ENCODE measurements at regions not wholly inside any gene's neighbourhood (a gene's known extent, or its start where the extent isn't known, plus 50 kb on each side); places are given as distances from the start of the nearest gene placed in this dataset.

DNA sequence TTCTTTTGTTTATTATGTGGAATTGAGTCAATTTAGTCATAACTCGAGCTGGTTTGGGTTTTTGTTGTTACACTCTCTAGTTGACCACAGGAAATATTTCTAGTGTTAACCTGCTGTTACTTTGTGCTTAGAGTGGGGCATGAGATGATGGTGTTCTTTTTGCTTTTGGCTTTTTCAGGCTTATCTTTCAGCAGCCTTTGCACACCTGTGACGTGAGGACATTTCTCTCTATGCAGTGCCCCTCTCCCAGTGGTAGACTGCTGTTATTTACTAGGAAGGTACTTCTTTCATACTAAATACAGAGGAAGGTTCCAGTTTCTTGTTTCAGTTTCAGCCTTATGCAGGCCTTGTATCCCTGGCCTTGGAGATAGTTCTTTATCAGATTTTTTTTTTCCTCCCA, 766.8 kb upstream of the MAN1A1 start:
- no peaks in the 10 kb centered on the region for H3K4me1 ChIP-seq
- TF ChIP-seq, protein P1, sequence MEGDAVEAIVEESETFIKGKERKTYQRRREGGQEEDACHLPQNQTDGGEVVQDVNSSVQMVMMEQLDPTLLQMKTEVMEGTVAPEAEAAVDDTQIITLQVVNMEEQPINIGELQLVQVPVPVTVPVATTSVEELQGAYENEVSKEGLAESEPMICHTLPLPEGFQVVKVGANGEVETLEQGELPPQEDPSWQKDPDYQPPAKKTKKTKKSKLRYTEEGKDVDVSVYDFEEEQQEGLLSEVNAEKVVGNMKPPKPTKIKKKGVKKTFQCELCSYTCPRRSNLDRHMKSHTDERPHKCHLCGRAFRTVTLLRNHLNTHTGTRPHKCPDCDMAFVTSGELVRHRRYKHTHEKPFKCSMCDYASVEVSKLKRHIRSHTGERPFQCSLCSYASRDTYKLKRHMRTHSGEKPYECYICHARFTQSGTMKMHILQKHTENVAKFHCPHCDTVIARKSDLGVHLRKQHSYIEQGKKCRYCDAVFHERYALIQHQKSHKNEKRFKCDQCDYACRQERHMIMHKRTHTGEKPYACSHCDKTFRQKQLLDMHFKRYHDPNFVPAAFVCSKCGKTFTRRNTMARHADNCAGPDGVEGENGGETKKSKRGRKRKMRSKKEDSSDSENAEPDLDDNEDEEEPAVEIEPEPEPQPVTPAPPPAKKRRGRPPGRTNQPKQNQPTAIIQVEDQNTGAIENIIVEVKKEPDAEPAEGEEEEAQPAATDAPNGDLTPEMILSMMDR (IDR thresholded peaks at IDR 0.05) = no peak
- TF ChIP-seq EP300 (IDR thresholded peaks at IDR 0.05) (no peak), POLR2A (IDR thresholded peaks at IDR 0.05) (no peak), POLR2AphosphoS5 (IDR thresholded peaks at IDR 0.05) (no peak)

GRCh38 chr6:120112980-120113379, 763.4 kb upstream of the MAN1A1 start:
- H3K36me3 ChIP-seq = no peaks in the 10 kb centered on the region
- no peaks in the 10 kb centered on the region for H3K4me1 ChIP-seq
- H3K9me3 ChIP-seq = peaks cover 0 to 4% (median 0%) of the 10 kb centered on the region in 3 donors
- no peak overlapping the region for H3K4me3 ChIP-seq
- H3K27me3 ChIP-seq = no peaks in the 10 kb centered on the region
- no peak for ATAC-seq
- no peak for TF ChIP-seq EP300 (IDR thresholded peaks at IDR 0.05)
- no peak for TF ChIP-seq POLR2AphosphoS5 (IDR thresholded peaks at IDR 0.05)
- TF ChIP-seq, protein P1 (IDR thresholded peaks at IDR 0.05) = no peak
- TF ChIP-seq POLR2A (IDR thresholded peaks at IDR 0.05) = no peak
- no peak overlapping the region for H3K27ac ChIP-seq

More for the DNA sequence above, 766.8 kb upstream of the MAN1A1 start:
- peaks cover 0 to 4% (median 0%) of the 10 kb centered on the region in 3 donors for H3K9me3 ChIP-seq
- no peak for ATAC-seq
- no peaks in the 10 kb centered on the region for H3K36me3 ChIP-seq
- H3K4me3 ChIP-seq = no peak overlapping the region
- no peaks in the 10 kb centered on the region for H3K27me3 ChIP-seq
- 75 to 77% methylated on average over 2 of the region's 2 CpGs for WGBS, 2 donors (ENCODE audit: low coverage in 1 of 2)
- no peak overlapping the region for H3K27ac ChIP-seq

- TF ChIP-seq, protein P1 (IDR thresholded peaks at IDR 0.05) = no peak
- TF ChIP-seq POLR2A (IDR thresholded peaks at IDR 0.05) = no peak
- no peak for TF ChIP-seq EP300 (IDR thresholded peaks at IDR 0.05)
These were observed 761.4 kb upstream of the MAN1A1 start for GRCh38 chr6:120111001-120111400.

GRCh38 chr6:120108061-120108795, 758.7 kb upstream of the MAN1A1 start:
- H3K27ac ChIP-seq = no peak overlapping the region
- no peaks in the 10 kb centered on the region for H3K27me3 ChIP-seq
- no peak for ATAC-seq
- WGBS, 2 donors (ENCODE audit: low coverage in 1 of 2) = 85 to 92% methylated on average over 1 of the region's 1 CpG
- TF ChIP-seq EP300 (IDR thresholded peaks at IDR 0.05) (no peak), POLR2A (IDR thresholded peaks at IDR 0.05) (no peak), POLR2AphosphoS5 (IDR thresholded peaks at IDR 0.05) (no peak)
- TF ChIP-seq, protein P1 (IDR thresholded peaks at IDR 0.05) = no peak
- H3K36me3 ChIP-seq = no peaks in the 10 kb centered on the region
- no peak overlapping the region for H3K4me3 ChIP-seq
- no peaks in the 10 kb centered on the region for H3K4me1 ChIP-seq
- H3K9me3 ChIP-seq = peaks cover 0 to 2% (median 0%) of the 10 kb centered on the region in 3 donors

More at GRCh38 chr6:120111001-120111400, 761.4 kb upstream of the MAN1A1 start:
- Histone ChIP-seq H3K9me3 (peaks cover 0 to 4% (median 0%) of the 10 kb centered on the region in 3 donors), H3K4me3 (no peak overlapping the region), H3K27me3 (no peaks in the 10 kb centered on the region), H3K27ac (no peak overlapping the region), H3K4me1 (no peaks in the 10 kb centered on the region), H3K36me3 (no peaks in the 10 kb centered on the region)
- WGBS, 2 donors (ENCODE audit: low coverage in 1 of 2) = 78 to 89% methylated on average over 4 of the region's 4 CpGs
- no peak for ATAC-seq

DNA sequence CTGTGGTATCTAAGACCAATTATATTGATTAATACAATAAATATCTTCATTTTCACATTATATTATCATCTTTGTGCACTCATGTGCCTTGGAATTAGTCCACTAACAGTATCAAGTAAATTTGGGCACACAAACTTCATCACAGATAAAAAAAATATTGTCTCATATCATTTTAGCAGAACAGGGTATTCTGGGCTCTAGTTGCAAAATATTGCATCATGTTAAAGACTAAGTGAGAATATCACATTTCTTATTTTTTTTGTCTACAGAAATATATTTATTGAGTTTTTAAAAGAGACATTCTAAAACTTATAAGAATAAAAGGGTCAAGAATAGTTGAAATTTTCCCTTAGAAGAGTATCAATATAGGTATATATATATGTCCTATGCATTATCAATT, 754.1 kb upstream of the MAN1A1 start:
- TF ChIP-seq, protein P1 (IDR thresholded peaks at IDR 0.05) = no peak
- TF ChIP-seq EP300 (IDR thresholded peaks at IDR 0.05) (no peak), POLR2A (IDR thresholded peaks at IDR 0.05) (no peak), POLR2AphosphoS5 (IDR thresholded peaks at IDR 0.05) (no peak)
- Histone ChIP-seq H3K4me3 (no peak overlapping the region), H3K4me1 (no peaks in the 10 kb centered on the region), H3K27ac (no peak overlapping the region), H3K9me3 (no peaks in the 10 kb centered on the region), H3K27me3 (no peaks in the 10 kb centered on the region), H3K36me3 (no peaks in the 10 kb centered on the region)
- no peak for ATAC-seq

All from gastroesophageal sphincter (tissue), 4 donors.